Activated CD4-positive, CD25-positive, alpha-beta regulatory T cell (primary cell): ENCODE measurements at regions not wholly inside any gene's neighbourhood (a gene's known extent, or its start where the extent isn't known, plus 50 kb on each side); places are given as distances from the start of the nearest gene placed in this dataset.
A peak's percentile ranks its signal among the peaks of the same experiment; 100 is the strongest.

ENCODE experiments used
- DNase-seq, 4 experiments: peaks; one replicate each; lab custom pipeline; 2025; lab: John Stamatoyannopoulos, UW

- DNase-seq = no peak
Observed at GRCh38 chr19:30217461-30217860, 154.7 kb upstream of the ZNF536 start.

DNA sequence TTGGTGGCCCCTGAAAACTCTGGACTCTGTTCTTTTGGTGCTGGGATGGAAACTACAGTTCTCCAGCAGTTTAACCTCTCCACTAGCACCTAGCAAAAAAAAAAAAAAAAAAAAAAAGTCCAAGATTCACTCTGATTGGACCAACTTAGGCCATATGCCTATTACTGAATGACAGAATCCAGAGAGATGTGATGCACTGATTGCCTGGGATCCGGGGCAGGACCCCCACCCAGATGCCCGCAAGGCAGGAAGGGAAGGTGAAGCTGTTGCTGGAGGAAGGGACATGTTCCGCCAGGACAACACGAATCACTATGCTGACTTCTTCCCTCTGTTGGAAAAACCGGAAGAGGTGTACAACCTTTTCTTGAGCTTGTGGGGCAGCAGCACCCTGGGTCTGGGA, 152.5 kb upstream of the ZNF536 start:
- DNase-seq = no peak

- DNase-seq = no peak
Observed at GRCh38 chr19:30221176-30221575, 151.0 kb upstream of the ZNF536 start.

GRCh38 chr19:30222428-30222873, 149.7 kb upstream of the ZNF536 start:
- DNase-seq = no peak

GRCh38 chr19:30222992-30223865, 149.0 kb upstream of the ZNF536 start:
- DNase-seq = no peak

DNA sequence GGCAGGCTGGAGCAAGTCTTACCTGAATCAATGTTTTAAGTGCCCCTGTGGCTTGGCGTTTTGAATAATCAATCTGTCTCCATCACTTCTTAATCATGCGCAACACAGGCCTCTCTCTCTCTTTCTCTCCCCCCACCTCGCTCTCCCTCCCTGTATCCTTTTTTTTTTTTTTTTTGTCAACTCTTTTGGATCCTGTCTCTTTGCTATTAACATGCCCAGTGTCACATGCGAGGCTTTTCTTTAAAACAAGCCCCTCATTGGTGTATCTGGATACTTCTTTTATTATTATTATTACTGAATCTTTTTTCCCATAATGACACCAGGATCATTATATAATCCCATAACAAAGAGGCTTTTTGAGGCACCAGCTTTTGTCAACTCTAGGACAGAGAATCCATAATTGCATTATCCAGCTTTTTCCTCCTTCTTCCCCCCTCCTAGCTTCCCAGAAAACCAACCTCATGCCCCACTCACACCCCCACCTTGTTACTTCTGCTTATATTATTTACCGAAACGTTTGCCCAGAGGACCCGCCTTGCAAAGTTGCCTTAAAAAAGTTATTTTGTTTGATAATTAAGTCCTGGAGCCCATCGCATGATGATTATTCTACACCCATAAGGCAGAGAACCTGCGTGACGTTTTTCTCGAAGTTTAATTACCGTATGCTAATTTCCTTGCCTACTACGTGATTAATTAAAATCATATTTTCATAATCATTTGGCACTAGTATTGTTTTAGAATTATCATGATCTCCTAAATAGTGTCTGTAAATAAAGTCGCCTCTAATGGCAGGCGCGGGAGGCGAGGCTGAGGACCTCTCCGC, 148.1 kb upstream of the ZNF536 start:
- DNase-seq = no peak

DNA sequence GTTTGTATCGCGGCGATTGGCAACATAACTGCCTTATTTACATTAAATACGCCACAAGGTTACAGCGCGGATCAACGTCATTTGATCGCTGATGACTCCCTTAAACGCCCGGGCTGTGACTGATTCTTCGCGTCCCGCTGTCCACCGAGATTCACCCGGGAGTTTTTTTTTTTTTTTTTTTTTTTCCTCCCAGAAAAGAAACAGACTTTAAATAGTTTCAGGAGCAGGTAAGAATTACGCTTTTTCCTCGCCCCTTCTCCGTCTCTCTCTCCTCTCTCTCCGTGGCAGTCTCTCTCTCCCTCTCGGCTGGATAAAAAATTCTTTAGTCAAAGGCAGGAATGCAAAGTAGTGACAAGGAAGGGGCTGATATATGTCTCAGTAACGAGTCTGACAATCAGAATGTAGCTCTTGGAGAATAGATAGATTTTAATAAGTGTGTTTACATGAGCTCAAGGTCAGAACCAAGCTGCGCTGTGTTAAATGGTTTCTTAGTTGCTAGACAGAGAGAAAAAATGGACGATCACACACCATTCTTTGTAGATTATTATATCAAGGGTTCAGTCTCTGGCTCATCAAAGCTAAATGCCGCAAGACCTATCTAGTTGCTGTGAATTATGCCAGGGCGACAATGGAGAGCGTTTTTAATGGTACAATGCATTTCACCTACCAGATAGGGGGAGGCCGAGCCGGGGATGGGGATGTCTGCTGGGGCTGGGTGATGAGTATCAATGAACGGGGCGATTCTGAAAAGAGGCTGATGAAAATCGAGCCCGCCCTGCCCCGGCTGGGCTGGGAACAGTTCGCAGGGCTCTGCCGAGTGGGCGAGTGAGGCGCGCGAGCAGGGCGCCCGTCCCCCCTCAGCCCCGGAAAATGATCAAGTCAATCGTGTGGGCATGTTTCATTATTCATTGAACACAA, 147.2 kb upstream of the ZNF536 start:
- no peak for DNase-seq

DNA sequence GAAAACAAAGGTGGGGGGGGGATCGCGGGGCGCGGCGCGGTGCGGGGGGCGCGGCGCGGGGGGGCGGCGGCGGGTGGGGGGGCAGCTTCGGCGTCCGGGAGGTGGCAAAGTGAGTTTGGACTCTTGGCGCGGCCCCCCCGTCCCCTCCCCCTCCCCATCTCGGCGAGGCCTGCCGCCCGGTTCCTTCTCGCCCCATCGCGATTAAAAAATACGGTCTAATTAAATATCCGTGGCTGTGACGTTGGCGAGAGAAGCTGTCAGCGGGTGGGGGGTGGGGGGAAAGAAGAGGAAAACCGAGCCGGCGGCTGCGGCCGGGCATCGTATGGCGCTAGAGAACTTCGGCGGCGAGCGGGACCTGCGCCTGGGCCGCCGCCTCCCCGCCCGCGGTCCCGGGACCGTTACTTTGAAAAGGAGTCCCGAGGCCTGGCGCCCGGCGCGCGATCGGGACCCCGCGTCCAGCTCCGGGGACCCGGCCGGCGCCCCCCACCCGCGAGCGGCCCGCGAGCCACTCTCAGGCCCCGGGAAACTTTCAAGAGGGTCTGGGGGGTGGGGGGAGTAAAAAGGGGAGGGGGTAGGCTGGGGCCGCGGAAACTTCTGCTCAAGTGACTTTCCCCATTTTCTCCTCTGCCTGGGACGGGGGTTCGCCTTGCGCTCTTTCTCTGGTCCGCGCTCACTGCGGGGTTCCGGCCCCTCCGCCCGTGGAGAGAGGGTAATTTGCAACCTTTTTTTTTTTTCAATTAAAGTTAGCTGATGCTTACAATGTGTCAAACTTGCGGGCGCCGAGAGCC, 146.3 kb upstream of the ZNF536 start:
- DNase-seq = no peak

DNA sequence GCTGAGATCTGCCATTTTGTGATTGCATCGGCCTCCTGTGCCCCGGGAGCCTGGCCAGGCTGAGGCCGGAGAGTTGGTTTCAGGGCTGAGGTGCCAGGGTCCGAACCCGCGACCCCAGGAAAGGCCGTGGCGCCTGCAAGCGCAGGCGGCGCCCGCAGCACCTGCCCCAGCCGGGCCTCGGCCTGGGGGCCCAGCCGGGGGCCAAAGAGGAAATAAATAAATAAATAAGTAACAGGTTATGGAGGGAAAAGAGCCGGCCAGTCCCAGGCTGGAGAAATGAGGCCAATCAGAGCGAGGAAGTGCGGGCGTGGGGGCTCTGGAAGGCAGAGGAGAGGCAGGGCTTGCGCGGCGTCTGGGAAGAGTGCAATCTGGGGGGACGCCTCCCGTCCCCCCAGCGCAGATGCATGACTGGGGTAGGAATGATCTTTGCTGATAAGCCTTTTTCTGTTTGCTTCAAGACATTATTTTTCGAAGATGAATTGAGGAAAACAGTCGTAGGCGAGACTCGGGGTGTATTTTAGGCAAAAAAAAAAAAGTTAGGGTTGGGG, 145.6 kb upstream of the ZNF536 start:
- DNase-seq = no peak

DNA sequence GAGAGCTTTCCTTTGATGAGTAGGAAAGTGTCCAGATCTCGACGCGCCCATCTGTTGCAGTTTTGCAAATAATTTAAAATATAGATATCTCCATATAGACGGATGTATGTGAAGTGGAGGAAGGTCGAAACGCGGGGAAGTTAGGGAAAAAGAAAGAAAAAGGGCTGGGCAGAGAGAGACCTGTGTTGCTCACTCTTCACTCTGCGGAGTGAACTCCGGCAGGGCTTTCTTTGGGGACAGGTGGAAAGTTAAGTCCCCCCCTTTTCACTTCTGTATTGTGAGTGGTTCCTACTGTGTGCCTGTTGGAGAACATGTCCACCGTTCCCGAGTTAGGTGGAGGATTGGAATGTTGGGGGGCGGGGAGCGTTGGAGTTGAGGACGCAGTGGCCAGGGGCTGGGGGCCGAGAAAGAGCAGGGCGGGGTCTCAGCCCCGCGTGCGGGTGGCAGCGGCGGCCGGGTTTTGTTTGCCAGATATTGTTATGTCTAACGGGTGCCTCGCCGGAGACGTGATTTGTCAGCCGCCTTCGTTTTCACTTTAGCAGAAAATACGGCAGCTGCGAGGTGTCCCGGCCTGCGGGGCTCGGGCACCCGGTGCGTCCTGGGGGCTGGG, 145.1 kb upstream of the ZNF536 start:
- DNase-seq = no peak

DNA sequence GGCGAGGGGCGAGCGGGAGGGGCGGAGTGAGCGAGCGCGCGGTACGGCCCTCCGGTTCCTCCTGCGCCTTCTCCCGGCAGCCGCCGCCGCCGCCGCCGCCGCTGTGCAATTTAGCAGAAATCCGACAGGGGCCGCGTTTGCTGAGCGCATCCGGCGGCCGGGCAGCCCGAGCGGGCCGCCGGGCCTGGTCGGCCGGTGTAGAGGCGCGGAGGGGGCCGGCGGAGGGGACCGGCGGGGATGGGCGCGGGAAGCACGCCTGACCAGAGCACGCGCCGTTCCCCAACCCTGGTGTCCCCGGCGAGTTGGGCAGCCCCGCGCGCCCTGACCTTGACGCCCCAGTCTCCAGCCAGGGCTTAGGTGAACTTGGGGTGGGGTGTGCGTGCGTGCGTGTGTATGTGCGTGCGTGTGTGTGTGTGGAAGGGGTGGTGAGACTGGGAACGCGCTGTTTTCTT, 144.5 kb upstream of the ZNF536 start:
- DNase-seq = peak in 1 of 4 experiments; percentile 14

DNA sequence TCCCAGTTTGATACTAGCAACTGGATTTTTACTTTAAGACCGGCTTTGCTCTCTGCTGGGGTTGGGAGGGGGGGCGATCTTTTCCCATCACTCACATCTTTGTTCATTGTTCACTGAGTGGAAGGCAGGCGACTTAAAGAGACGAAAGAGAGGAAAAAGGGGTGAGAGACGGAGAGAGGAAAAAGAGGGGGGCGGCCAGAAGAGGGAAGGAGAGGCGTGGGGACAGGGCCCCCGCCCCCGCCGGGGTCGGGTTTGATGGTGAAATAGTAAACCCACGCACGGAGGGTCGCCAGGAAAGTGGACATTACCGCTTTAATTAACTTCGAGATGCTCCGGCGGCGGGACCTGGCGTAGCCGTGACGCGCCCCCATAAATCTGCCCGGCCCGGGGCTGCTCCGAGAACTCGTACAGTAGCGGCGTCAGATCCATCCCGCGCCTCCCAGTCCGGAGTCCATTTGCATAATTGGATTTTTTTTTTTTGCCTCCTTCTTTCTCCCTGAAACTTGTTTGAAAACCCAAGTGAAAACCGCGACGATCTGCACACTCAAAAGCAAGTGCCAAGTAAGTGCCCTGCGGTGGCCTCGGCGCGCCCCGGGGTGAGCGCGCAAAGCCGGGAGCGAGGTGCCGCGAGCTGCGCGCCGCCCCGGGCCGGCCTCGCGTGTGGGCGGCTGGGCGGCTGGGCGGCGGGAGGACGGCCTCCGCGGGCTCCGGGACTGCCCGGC, 143.9 kb upstream of the ZNF536 start:
- no peak for DNase-seq

- no peak for DNase-seq
Observed at GRCh38 chr19:30228835-30229524, 143.2 kb upstream of the ZNF536 start.

DNA sequence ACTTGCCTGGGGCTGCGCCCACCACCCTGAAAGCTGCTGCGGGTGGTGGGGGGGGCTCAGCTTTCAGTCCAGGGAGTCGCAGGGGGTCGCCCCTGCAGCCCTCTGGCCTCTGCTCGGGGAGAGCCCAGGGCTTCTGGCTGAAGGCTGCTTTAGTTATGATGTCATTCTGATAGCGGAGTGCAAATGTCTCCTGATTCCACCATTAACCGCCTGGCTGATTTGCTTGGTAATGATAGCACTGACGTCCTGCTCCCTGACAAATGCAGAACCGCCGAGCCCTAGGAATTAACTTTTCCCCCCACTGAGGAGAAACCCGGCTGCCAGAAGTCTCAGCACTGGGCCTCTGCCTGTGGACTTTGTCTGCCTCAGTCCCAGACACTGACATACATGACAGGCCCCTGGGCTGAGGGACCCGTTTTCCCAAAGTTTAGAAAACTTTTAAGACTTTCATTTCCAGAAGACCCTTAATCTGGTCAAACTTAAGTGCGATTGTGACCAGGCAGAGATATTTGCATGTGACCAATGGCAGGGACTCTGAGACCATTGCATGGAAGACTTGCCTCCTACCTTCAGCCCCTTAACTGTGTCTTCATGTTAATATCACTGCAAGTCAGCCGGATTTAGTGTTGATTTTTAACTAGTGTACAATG, 142.5 kb upstream of the ZNF536 start:
- no peak for DNase-seq

DNA sequence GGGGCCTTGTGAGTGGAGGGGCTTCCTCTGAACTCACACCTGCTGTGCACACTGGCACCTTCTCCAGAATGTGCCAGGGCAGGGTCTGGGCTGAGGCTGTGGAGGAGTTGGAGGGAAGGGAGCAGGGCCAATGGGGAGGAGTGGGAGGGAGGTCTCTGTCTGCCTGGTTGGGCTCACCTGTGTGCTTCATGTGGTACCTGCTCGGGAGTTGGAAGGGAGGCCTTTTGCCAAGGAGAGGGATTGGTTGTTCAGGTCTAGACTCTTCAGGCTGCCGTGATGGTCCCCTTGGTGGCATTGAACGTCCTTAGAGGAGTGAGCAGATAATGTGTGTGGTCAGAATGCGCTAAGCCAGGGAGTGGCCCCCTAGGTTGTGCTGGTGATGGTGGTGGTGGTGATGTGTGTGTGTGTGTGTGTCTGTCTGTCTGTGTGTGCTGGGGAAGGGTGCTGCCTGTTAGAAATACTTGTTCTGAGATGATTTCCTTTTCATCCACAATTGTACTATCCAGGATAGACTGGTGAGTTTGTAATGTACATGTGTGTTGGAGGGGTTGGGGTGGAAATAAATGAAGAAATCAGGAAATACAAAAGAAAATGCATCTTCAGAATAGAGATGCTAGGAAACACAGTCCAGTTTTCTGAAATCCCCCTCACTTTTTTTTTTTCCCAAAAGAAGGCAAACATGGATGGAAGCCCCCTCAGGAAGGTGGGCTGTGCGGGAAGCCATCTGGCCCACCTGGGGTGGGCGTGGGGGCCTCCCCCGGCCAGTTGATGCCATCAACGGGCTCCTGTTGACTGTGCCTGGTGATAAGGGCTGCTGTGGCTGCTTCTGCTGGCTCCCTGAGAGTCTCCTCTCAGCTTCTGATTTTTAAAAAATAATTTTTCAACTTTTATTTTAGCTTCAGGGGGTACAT, 140.5 kb upstream of the ZNF536 start:
- no peak for DNase-seq

DNA sequence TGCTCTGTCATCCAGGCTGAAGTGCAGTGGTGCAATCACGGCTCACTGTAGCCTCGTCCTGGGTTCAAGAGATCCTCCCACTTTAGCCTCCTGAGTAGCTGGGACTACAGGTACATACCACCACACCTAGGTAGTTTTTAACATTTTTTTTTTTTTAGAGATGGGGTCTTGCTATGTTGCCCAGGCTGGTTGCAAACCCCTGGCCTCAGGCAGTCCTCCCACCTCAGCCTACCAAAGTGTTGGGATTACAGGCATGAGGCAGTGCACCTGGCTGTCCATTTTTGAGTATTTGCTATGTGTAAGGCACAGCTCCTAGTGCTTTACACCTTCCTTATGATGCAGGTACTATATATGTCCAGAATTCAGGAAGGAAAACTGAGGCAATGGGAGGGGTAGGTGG, 138.8 kb upstream of the ZNF536 start:
- DNase-seq = no peak

GRCh38 chr19:30235946-30236345, 136.2 kb upstream of the ZNF536 start:
- no peak for DNase-seq
